Nephron progenitor cell (in vitro differentiated cells): ENCODE measurements at regions not wholly inside any gene's neighbourhood (a gene's known extent, or its start where the extent isn't known, plus 50 kb on each side); places are given as distances from the start of the nearest gene placed in this dataset.

ENCODE experiments used
- DNase-seq: peaks from one replicate; pipeline ENCODE4 v3.0.0; 2021
- H3K27ac Mint-ChIP-seq: 2 replicates; pipeline ENCODE4 v1.8.0; 2021; ENCODE audit warnings: mild to moderate bottlenecking, moderate library complexity, mixed read lengths
- H3K27me3 Mint-ChIP-seq: 2 replicates; pipeline ENCODE4 v1.8.0; 2021; ENCODE audit warnings: mild to moderate bottlenecking, low read depth, mixed read lengths; ENCODE audit not compliant: poor library complexity
- H3K36me3 Mint-ChIP-seq: 2 replicates; pipeline ENCODE4 v1.8.0; 2021; ENCODE audit warnings: low read depth, mixed read lengths
- H3K4me1 Mint-ChIP-seq: 2 replicates; pipeline ENCODE4 v1.8.0; 2021; ENCODE audit warnings: mixed read lengths
- H3K4me3 Mint-ChIP-seq: 2 replicates; pipeline ENCODE4 v1.8.0; 2021; ENCODE audit warnings: mild to moderate bottlenecking, moderate library complexity, mixed read lengths
- H3K9me3 Mint-ChIP-seq: 2 replicates; pipeline ENCODE4 v1.8.0; 2021; ENCODE audit warnings: mild to moderate bottlenecking, moderate library complexity, mixed read lengths
- TF ChIP-seq, protein P1 (sequence below): fragments of 200-600 bp; sonication (generic); IDR thresholded peaks from 2 replicates; pipeline ENCODE4 v1.5.0; 2021; ENCODE audit warnings: antibody characterized with exemption

GRCh38 chr13:39892721-39893685, 237.5 kb downstream of the COG6 start:
- Mint-ChIP-seq H3K9me3 (no peaks in the 10 kb centered on the region), H3K36me3 (no peaks in the 10 kb centered on the region), H3K4me1 (no peaks in the 10 kb centered on the region), H3K27ac (no peak overlapping the region), H3K4me3 (no peak overlapping the region), H3K27me3 (peaks cover 3% of the 10 kb centered on the region)
- DNase-seq, result no peak
- TF ChIP-seq, protein P1, sequence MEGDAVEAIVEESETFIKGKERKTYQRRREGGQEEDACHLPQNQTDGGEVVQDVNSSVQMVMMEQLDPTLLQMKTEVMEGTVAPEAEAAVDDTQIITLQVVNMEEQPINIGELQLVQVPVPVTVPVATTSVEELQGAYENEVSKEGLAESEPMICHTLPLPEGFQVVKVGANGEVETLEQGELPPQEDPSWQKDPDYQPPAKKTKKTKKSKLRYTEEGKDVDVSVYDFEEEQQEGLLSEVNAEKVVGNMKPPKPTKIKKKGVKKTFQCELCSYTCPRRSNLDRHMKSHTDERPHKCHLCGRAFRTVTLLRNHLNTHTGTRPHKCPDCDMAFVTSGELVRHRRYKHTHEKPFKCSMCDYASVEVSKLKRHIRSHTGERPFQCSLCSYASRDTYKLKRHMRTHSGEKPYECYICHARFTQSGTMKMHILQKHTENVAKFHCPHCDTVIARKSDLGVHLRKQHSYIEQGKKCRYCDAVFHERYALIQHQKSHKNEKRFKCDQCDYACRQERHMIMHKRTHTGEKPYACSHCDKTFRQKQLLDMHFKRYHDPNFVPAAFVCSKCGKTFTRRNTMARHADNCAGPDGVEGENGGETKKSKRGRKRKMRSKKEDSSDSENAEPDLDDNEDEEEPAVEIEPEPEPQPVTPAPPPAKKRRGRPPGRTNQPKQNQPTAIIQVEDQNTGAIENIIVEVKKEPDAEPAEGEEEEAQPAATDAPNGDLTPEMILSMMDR, result no peak

- Mint-ChIP-seq H3K4me3 (no peak overlapping the region), H3K4me1 (no peaks in the 10 kb centered on the region), H3K36me3 (no peaks in the 10 kb centered on the region), H3K27me3 (peaks cover 6% of the 10 kb centered on the region), H3K27ac (no peak overlapping the region), H3K9me3 (no peaks in the 10 kb centered on the region)
- DNase-seq, result no peak
- TF ChIP-seq, protein P1, result no peak
These were observed 238.3 kb downstream of the COG6 start for GRCh38 chr13:39893808-39894207.

DNA sequence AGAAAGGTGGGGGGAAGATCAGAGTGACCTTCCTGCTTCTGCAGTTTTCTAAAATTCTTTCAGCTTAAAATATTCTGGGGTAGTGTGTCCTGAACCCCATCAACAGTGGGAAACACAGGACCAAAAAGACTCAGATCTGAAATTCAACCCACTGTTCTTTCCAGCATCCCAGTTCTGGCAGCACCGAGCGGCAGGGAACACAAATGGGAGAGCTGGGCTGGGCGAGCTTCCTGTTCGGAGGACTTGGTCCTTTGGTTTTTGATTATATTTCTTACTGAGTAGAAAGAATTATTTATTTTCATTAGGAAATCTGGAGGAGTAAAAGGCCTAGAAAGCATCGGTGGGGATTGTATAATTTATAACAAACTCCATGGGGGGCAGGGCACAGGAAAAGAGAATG, 239.1 kb downstream of the COG6 start:
- Mint-ChIP-seq H3K27me3 (peaks cover 8% of the 10 kb centered on the region), H3K9me3 (no peaks in the 10 kb centered on the region), H3K27ac (no peak overlapping the region), H3K4me3 (no peak overlapping the region), H3K36me3 (no peaks in the 10 kb centered on the region), H3K4me1 (no peaks in the 10 kb centered on the region)
- TF ChIP-seq, protein P1, result no peak
- no peak for DNase-seq

DNA sequence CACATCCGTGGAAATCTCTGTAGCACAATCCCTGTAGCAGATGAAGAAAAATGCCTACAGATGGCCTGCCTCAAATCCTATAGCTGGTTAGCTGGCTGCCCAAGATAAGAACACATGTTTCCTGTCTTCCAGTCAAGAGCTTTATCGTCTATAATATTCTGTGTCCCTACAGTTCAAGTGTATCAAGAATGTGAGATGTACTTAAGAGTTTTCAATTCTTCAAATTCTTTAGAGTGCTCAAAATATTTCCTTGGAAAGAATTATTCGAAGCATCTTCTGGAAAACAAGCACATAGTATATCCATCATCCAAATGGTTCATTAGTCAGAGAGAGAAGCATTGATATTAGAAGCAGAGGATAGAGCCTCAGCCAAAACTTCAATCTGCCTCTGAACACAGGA, 239.8 kb downstream of the COG6 start:
- TF ChIP-seq, protein P1, result no peak
- H3K27me3 Mint-ChIP-seq, result peaks cover 8% of the 10 kb centered on the region
- no peaks in the 10 kb centered on the region for H3K4me1 Mint-ChIP-seq
- no peak overlapping the region for H3K27ac Mint-ChIP-seq
- no peaks in the 10 kb centered on the region for H3K9me3 Mint-ChIP-seq
- no peak overlapping the region for H3K4me3 Mint-ChIP-seq
- no peaks in the 10 kb centered on the region for H3K36me3 Mint-ChIP-seq
- no peak for DNase-seq

DNA sequence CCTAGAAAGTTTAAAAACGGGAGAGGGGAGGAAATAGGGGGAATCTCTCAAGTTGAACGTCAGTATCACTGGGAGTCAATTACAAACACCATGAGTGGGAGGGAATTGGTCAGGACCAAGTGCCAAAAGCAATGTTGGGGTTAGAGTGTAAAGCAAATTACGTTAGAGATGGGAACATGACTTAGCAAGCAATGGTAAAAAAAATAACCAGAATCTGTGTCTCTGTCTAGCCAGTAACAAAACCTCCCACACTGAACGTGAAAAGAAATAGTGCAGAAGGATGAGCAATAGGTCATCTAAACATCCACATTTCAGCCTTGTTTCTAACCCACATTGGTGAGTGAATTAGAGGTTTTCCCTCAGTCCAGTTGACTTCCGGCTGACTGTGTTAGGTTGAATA, 242.2 kb downstream of the COG6 start:
- H3K4me1 Mint-ChIP-seq, result no peaks in the 10 kb centered on the region
- TF ChIP-seq, protein P1, result no peak
- H3K36me3 Mint-ChIP-seq, result no peaks in the 10 kb centered on the region
- no peaks in the 10 kb centered on the region for H3K9me3 Mint-ChIP-seq
- no peak for DNase-seq
- H3K27ac Mint-ChIP-seq, result peak overlapping the region; percentile 4
- peaks cover 8% of the 10 kb centered on the region for H3K27me3 Mint-ChIP-seq
- H3K4me3 Mint-ChIP-seq, result no peak overlapping the region
